Fibroblast of the conjunctiva (primary cell): ENCODE measurements at regions not wholly inside any gene's neighbourhood (a gene's known extent, or its start where the extent isn't known, plus 50 kb on each side); places are given as distances from the start of the nearest gene placed in this dataset.

Experiments
- DNase-seq: peaks from one replicate; pipeline ENCODE4 v3.0.0-alpha.2; 2010; ENCODE audit warnings: low read depth

- DNase-seq, result peak; percentile 3
Observed at GRCh38 chrX:26032111-26032912, 105.8 kb upstream of the MAGEB18 start.

- no peak for DNase-seq
Observed at GRCh38 chrX:26037367-26037766, 100.8 kb upstream of the MAGEB18 start.

GRCh38 chrX:26050099-26050498 lies 88.0 kb upstream of the MAGEB18 start:
- DNase-seq, result no peak

- DNase-seq, result no peak
Observed at GRCh38 chrX:26070882-26071281, 67.3 kb upstream of the MAGEB18 start.

GRCh38 chrX:26071618-26072017 lies 66.5 kb upstream of the MAGEB18 start:
- no peak for DNase-seq

- no peak for DNase-seq
Observed at GRCh38 chrX:26083093-26083492, 55.0 kb upstream of the MAGEB18 start.
